Tibial artery (tissue), 4 donors: ENCODE measurements at regions not wholly inside any gene's neighbourhood (a gene's known extent, or its start where the extent isn't known, plus 50 kb on each side); places are given as distances from the start of the nearest gene placed in this dataset.

ENCODE experiments used
- DNase-seq, 2 donors: peaks; one replicate each; pipeline ENCODE4 v3.0.0-alpha.2; 2019
- H3K27ac ChIP-seq, 2 donors: fragments of 200-600 bp; sonication (generic) in 1 of 2; 1 replicate in 1 of 2; 2 replicates in 1 of 2; pipeline ENCODE4 v1.5.1; 2018 to 2019; ENCODE audit warnings: mild to moderate bottlenecking in 1 of 2
- H3K27me3 ChIP-seq, 2 donors: fragments of 200-600 bp; sonication (generic) in 1 of 2; one replicate each; pipeline versions ENCODE4 v1.5.1 to v1.6.0; 2016 to 2019
- H3K36me3 ChIP-seq, 3 donors: fragments of 200-600 bp; sonication (generic) in 2 of 3; one replicate each; pipeline ENCODE4 v1.5.1; 2016 to 2019; ENCODE audit warnings: mild to moderate bottlenecking in 2 of 3
- H3K4me1 ChIP-seq, 4 donors: fragments of 200-600 bp; sonication (generic) in 2 of 4; 1 replicate in 3 of 4; 2 replicates in 1 of 4; pipeline ENCODE4 v1.5.1; 2016 to 2019
- H3K4me3 ChIP-seq, 2 donors: fragments of 200-600 bp; sonication (generic) in 1 of 2; 1 replicate in 1 of 2; 2 replicates in 1 of 2; pipeline ENCODE4 v1.5.1; 2018 to 2019; ENCODE audit warnings: mild to moderate bottlenecking in 2 of 2
- H3K9me3 ChIP-seq, 3 donors: fragments of 200-600 bp; sonication (generic) in 1 of 3; one replicate each; pipeline ENCODE4 v1.5.1; 2016 to 2019
- intact Hi-C: fragments of 100-400 bp; cut with DNase I; formaldehyde crosslinking; loops from one replicate; pipeline ENCODE4 v1.15.0; 2023; ENCODE audit warnings: low total_unique reads
- TF ChIP-seq, protein P1 (sequence below), 2 experiments: fragments of 200-600 bp in 1 of 2; fragments of 450-650 bp in 1 of 2; IDR thresholded peaks; one replicate each; pipeline ENCODE4 v1.5.1; 2017 to 2019; ENCODE audit warnings: antibody characterized with exemption in 2 of 2, mild to moderate bottlenecking in 1 of 2, moderate library complexity in 1 of 2

DNA sequence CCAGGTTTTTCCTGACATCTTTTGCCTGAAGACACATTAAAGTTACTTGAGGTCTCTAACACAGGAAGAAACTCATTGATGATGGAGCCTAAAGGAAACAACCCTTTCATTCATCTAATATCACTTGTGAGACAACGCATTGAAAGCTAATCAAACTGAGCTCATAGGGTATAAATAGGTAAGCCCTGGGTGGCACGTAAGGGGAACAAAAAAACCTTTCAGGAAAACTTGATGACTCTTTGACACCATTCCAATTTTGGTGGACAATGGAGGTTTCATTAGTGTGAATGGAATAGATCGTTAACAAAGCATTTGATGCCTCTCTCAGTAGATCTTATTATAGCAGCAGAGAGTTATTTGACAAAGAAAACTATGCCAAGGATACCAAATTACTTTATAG is 80.7 kb upstream of the DUSP10 start:
- Histone ChIP-seq H3K4me3 (no peak overlapping the region), H3K4me1 (no peaks in the 10 kb centered on the region), H3K27ac (no peak overlapping the region), H3K9me3 (no peaks in the 10 kb centered on the region), H3K36me3 (no peaks in the 10 kb centered on the region), H3K27me3 (no peaks in the 10 kb centered on the region)
- no peak for DNase-seq
- intact Hi-C loops = no loop called here
- TF ChIP-seq, protein P1, sequence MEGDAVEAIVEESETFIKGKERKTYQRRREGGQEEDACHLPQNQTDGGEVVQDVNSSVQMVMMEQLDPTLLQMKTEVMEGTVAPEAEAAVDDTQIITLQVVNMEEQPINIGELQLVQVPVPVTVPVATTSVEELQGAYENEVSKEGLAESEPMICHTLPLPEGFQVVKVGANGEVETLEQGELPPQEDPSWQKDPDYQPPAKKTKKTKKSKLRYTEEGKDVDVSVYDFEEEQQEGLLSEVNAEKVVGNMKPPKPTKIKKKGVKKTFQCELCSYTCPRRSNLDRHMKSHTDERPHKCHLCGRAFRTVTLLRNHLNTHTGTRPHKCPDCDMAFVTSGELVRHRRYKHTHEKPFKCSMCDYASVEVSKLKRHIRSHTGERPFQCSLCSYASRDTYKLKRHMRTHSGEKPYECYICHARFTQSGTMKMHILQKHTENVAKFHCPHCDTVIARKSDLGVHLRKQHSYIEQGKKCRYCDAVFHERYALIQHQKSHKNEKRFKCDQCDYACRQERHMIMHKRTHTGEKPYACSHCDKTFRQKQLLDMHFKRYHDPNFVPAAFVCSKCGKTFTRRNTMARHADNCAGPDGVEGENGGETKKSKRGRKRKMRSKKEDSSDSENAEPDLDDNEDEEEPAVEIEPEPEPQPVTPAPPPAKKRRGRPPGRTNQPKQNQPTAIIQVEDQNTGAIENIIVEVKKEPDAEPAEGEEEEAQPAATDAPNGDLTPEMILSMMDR (IDR thresholded peaks at IDR 0.05) = no peak

DNA sequence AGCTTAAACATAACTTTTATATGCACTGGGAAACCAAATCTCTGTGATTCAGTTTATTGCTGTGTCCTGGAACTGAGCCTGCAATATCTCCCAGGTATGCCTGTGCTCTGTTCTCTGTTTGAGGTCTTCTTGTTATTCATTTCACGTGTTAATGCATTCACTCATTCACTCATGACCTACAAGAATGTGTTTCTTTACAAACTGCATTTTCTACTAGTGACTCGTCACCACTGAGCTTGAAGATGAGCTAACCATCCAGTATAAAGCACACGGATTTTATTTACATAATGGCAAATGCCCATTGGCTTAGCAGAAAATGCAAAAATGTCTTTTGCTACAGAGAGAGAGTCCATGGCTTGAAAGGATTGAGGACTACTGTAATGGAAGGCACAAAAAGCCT is 75.0 kb upstream of the DUSP10 start:
- intact Hi-C loops = no loop called here
- Histone ChIP-seq H3K27me3 (no peaks in the 10 kb centered on the region), H3K4me3 (no peak overlapping the region), H3K4me1 (no peaks in the 10 kb centered on the region), H3K27ac (no peak overlapping the region), H3K9me3 (no peaks in the 10 kb centered on the region), H3K36me3 (no peaks in the 10 kb centered on the region)
- DNase-seq = no peak
- TF ChIP-seq, protein P1 (IDR thresholded peaks at IDR 0.05) = no peak

DNA sequence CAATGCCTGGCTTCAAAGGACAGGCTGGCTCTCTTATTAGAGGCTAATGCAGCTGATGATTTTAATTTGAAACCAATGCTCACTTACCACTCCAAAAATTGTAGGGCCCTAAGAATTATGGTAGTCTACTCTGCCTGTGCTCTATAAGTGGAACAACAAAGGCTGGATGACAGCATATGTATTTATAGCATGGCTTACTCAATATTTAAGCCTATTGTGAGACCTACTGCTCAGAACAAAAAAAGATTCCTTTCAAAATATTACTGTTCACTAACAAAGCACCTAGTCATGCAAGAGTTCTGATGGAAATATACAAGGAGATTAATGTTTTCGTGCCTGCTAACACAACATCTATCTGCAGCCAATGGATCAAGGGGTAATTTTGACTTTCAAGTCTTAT is 73.8 kb upstream of the DUSP10 start:
- intact Hi-C loops = no loop called here
- Histone ChIP-seq H3K9me3 (no peaks in the 10 kb centered on the region), H3K36me3 (no peaks in the 10 kb centered on the region), H3K27me3 (no peaks in the 10 kb centered on the region), H3K27ac (no peak overlapping the region), H3K4me1 (no peaks in the 10 kb centered on the region), H3K4me3 (no peak overlapping the region)
- no peak for DNase-seq
- TF ChIP-seq, protein P1 (IDR thresholded peaks at IDR 0.05) = no peak

DNA sequence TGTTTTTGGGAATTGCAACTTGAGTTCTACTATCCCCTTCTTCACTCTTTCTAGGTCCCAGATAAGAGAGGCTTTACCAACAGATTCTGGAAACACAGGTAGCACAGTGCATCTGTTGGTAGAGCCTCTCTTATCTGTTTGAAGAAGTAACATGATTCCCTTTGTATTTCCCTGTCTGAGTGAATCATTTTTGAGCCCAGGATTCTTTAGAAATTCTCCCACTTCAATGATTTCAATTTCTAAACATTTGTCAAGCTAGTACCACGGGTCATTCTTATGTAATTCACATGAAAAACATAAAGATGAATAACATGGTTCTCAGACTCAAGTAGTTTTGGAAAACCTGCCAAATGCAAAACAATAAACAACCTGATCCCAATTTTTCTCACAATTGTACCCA is 72.0 kb upstream of the DUSP10 start:
- DNase-seq = no peak
- intact Hi-C loops = no loop called here
- Histone ChIP-seq H3K27me3 (no peaks in the 10 kb centered on the region), H3K27ac (no peak overlapping the region), H3K4me1 (no peaks in the 10 kb centered on the region), H3K9me3 (no peaks in the 10 kb centered on the region), H3K36me3 (no peaks in the 10 kb centered on the region), H3K4me3 (no peak overlapping the region)
- TF ChIP-seq, protein P1 (IDR thresholded peaks at IDR 0.05) = no peak

DNA sequence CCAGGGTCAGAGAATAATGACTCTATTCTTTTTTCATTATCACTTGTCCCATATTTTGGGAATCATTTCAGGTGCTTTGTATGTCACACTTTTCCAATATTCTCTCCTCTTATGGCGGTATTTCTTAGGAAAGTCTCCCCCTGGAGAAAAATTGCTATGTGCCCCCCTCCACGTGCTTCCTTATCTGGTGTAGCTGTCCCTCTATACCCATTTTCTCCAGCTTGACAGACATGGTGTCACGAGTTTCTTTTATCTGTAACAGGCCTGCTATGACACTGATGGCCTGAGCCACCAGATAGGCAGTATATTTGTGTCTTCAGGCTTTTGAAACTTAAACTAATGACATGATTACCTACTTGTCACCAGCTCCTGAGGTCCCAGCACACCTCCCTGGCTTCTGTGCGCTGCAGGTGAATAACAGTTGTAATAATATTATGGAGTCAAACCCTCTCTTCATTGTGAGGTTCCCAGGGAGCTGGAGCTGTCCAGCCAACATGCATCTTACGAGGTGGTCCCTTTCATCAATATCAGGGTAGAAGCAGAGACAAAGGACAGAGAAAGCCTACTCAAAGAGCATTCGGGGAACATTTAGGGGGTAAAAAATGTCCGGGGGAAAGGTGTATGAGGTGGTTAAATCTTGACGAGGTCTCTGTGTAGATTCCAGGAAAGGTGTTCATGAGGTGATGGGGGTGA is 71.2 kb upstream of the DUSP10 start:
- no peak overlapping the region for H3K27ac ChIP-seq
- no peak for DNase-seq
- H3K36me3 ChIP-seq = no peaks in the 10 kb centered on the region
- no peak overlapping the region for H3K4me3 ChIP-seq
- no peaks in the 10 kb centered on the region for H3K27me3 ChIP-seq
- no peaks in the 10 kb centered on the region for H3K9me3 ChIP-seq
- no peaks in the 10 kb centered on the region for H3K4me1 ChIP-seq
- TF ChIP-seq, protein P1 (IDR thresholded peaks at IDR 0.05) = no peak
- intact Hi-C loops = no loop called here
